ENCODE measurements at regions not wholly inside any gene's neighbourhood (a gene's known extent, or its start where the extent isn't known, plus 50 kb on each side); places are given as distances from the start of the nearest gene placed in this dataset.
"Not testable (repeated sequence)": the region's sequence is repeated elsewhere in the genome, so short reads cannot be mapped to it uniquely, and the experiment has no call there.

- H3K9me2 ChIP-seq (replicated peaks; ENCODE audit: low read length); H3K9me3 ChIP-seq (ENCODE audit: low read length); H3K27ac ChIP-seq (ENCODE audit: low read length); ATAC-seq; H3K36me3 ChIP-seq (ENCODE audit: low read depth, low read length); intact Hi-C loops (cut with micrococcal nuclease); CTCF ChIA-PET; H3K4me1 ChIP-seq (ENCODE audit: insufficient read depth, low read length); BruUV-seq (replicated peaks); H2AFZ ChIP-seq (ENCODE audit: low read length); H3F3A ChIP-seq (ENCODE audit: low read length, unreplicated experiment); DNase-seq; H4K20me1 ChIP-seq (ENCODE audit: low read length); H3K27me3 ChIP-seq (ENCODE audit: low read length); H3K9ac ChIP-seq (ENCODE audit: low read length); POLR2A ChIA-PET (ENCODE audit: unreplicated experiment); H3K4me2 ChIP-seq (ENCODE audit: low read length); H3K4me3 ChIP-seq (ENCODE audit: low read length): not testable (repeated sequence)
- peaks cover 33% of the 10 kb centered on the region for H3K79me2 ChIP-seq (ENCODE audit: low read length)
Observed at GRCh38 chr2:87477669-87478428, 270.0 kb upstream of the PLGLB2 start.

GRCh38 chr2:87478911-87479310, 269.0 kb upstream of the PLGLB2 start:
- intact Hi-C loops (cut with micrococcal nuclease); H3K4me1 ChIP-seq (ENCODE audit: insufficient read depth, low read length); H2AFZ ChIP-seq (ENCODE audit: low read length); H3K9me3 ChIP-seq (ENCODE audit: low read length); POLR2A ChIA-PET (ENCODE audit: unreplicated experiment); H4K20me1 ChIP-seq (ENCODE audit: low read length); H3F3A ChIP-seq (ENCODE audit: low read length, unreplicated experiment); H3K27me3 ChIP-seq (ENCODE audit: low read length); H3K9me2 ChIP-seq (replicated peaks; ENCODE audit: low read length); BruUV-seq (replicated peaks); H3K4me3 ChIP-seq (ENCODE audit: low read length); DNase-seq; CTCF ChIA-PET; H3K36me3 ChIP-seq (ENCODE audit: low read depth, low read length); H3K27ac ChIP-seq (ENCODE audit: low read length); H3K9ac ChIP-seq (ENCODE audit: low read length); H3K4me2 ChIP-seq (ENCODE audit: low read length); ATAC-seq: not testable (repeated sequence)
- H3K79me2 ChIP-seq (ENCODE audit: low read length): peaks cover 35% of the 10 kb centered on the region

GRCh38 chr2:87483093-87483680, 264.7 kb upstream of the PLGLB2 start:
- BruUV-seq (replicated peaks); H3K27me3 ChIP-seq (ENCODE audit: low read length); H3K9me3 ChIP-seq (ENCODE audit: low read length); H3K27ac ChIP-seq (ENCODE audit: low read length); H3K4me1 ChIP-seq (ENCODE audit: insufficient read depth, low read length); H3K36me3 ChIP-seq (ENCODE audit: low read depth, low read length); H3K4me2 ChIP-seq (ENCODE audit: low read length); H3K9ac ChIP-seq (ENCODE audit: low read length); H3F3A ChIP-seq (ENCODE audit: low read length, unreplicated experiment); intact Hi-C loops (cut with micrococcal nuclease); H4K20me1 ChIP-seq (ENCODE audit: low read length); H2AFZ ChIP-seq (ENCODE audit: low read length); POLR2A ChIA-PET (ENCODE audit: unreplicated experiment); H3K4me3 ChIP-seq (ENCODE audit: low read length); CTCF ChIA-PET; H3K9me2 ChIP-seq (replicated peaks; ENCODE audit: low read length): not testable (repeated sequence)
- DNase-seq (peak; percentile 50), ATAC-seq (peak; percentile 96)
- peaks cover 37% of the 10 kb centered on the region for H3K79me2 ChIP-seq (ENCODE audit: low read length)

- H3K4me2 ChIP-seq (ENCODE audit: low read length); DNase-seq; H4K20me1 ChIP-seq (ENCODE audit: low read length); POLR2A ChIA-PET (ENCODE audit: unreplicated experiment); CTCF ChIA-PET; H3K4me3 ChIP-seq (ENCODE audit: low read length); H3K9me2 ChIP-seq (replicated peaks; ENCODE audit: low read length); H3K4me1 ChIP-seq (ENCODE audit: insufficient read depth, low read length); H3K9me3 ChIP-seq (ENCODE audit: low read length); ATAC-seq; H3K36me3 ChIP-seq (ENCODE audit: low read depth, low read length); H3K27ac ChIP-seq (ENCODE audit: low read length); H3K9ac ChIP-seq (ENCODE audit: low read length); H3K27me3 ChIP-seq (ENCODE audit: low read length); H2AFZ ChIP-seq (ENCODE audit: low read length); intact Hi-C loops (cut with micrococcal nuclease); BruUV-seq (replicated peaks); H3F3A ChIP-seq (ENCODE audit: low read length, unreplicated experiment): not testable (repeated sequence)
- H3K79me2 ChIP-seq (ENCODE audit: low read length): peaks cover 37% of the 10 kb centered on the region
Observed at GRCh38 chr2:87484363-87484762, 263.5 kb upstream of the PLGLB2 start.

- H3K79me2 ChIP-seq (ENCODE audit: low read length): peaks cover 31% of the 10 kb centered on the region
- BruUV-seq (replicated peaks); ATAC-seq; H3K9me2 ChIP-seq (replicated peaks; ENCODE audit: low read length); H3K4me3 ChIP-seq (ENCODE audit: low read length); POLR2A ChIA-PET (ENCODE audit: unreplicated experiment); H3K27ac ChIP-seq (ENCODE audit: low read length); H3K27me3 ChIP-seq (ENCODE audit: low read length); H3K4me1 ChIP-seq (ENCODE audit: insufficient read depth, low read length); CTCF ChIA-PET; H3F3A ChIP-seq (ENCODE audit: low read length, unreplicated experiment); H2AFZ ChIP-seq (ENCODE audit: low read length); H3K4me2 ChIP-seq (ENCODE audit: low read length); H4K20me1 ChIP-seq (ENCODE audit: low read length); H3K9me3 ChIP-seq (ENCODE audit: low read length); H3K36me3 ChIP-seq (ENCODE audit: low read depth, low read length); DNase-seq; H3K9ac ChIP-seq (ENCODE audit: low read length); intact Hi-C loops (cut with micrococcal nuclease): not testable (repeated sequence)
Observed at GRCh38 chr2:87485455-87485854, 262.4 kb upstream of the PLGLB2 start.

GRCh38 chr2:87485884-87486283, 262.0 kb upstream of the PLGLB2 start:
- H3K4me3 ChIP-seq (ENCODE audit: low read length); H3K36me3 ChIP-seq (ENCODE audit: low read depth, low read length); H3K9ac ChIP-seq (ENCODE audit: low read length); H3K4me1 ChIP-seq (ENCODE audit: insufficient read depth, low read length); CTCF ChIA-PET; H3K4me2 ChIP-seq (ENCODE audit: low read length); POLR2A ChIA-PET (ENCODE audit: unreplicated experiment); BruUV-seq (replicated peaks); intact Hi-C loops (cut with micrococcal nuclease); H3K9me3 ChIP-seq (ENCODE audit: low read length); H3K9me2 ChIP-seq (replicated peaks; ENCODE audit: low read length); H2AFZ ChIP-seq (ENCODE audit: low read length); H3K27me3 ChIP-seq (ENCODE audit: low read length); DNase-seq; H3K27ac ChIP-seq (ENCODE audit: low read length); H4K20me1 ChIP-seq (ENCODE audit: low read length); H3F3A ChIP-seq (ENCODE audit: low read length, unreplicated experiment): not testable (repeated sequence)
- peaks cover 31% of the 10 kb centered on the region for H3K79me2 ChIP-seq (ENCODE audit: low read length)
- peak; percentile 34 for ATAC-seq

- H3K4me1 ChIP-seq (ENCODE audit: insufficient read depth, low read length); BruUV-seq (replicated peaks); CTCF ChIA-PET; H3K27ac ChIP-seq (ENCODE audit: low read length); H2AFZ ChIP-seq (ENCODE audit: low read length); H4K20me1 ChIP-seq (ENCODE audit: low read length); H3F3A ChIP-seq (ENCODE audit: low read length, unreplicated experiment); H3K36me3 ChIP-seq (ENCODE audit: low read depth, low read length); H3K4me2 ChIP-seq (ENCODE audit: low read length); H3K9me2 ChIP-seq (replicated peaks; ENCODE audit: low read length); H3K27me3 ChIP-seq (ENCODE audit: low read length); intact Hi-C loops (cut with micrococcal nuclease); POLR2A ChIA-PET (ENCODE audit: unreplicated experiment); H3K9ac ChIP-seq (ENCODE audit: low read length); H3K4me3 ChIP-seq (ENCODE audit: low read length); H3K9me3 ChIP-seq (ENCODE audit: low read length); DNase-seq: not testable (repeated sequence)
- 0 out of 2 replicates have a peak, but pooled peaks have one; percentile 4 for ATAC-seq
- H3K79me2 ChIP-seq (ENCODE audit: low read length): peaks cover 29% of the 10 kb centered on the region
Observed at GRCh38 chr2:87486413-87486812, 261.5 kb upstream of the PLGLB2 start.

Measured in PC-3 (cell line).